ENCODE measurements at regions not wholly inside any gene's neighbourhood (a gene's known extent, or its start where the extent isn't known, plus 50 kb on each side); places are given as distances from the start of the nearest gene placed in this dataset.

GRCh38 chr18:44098551-44099098 lies 582.1 kb upstream of the SETBP1 start:
- peak overlapping the region; percentile 20 for H3K27ac ChIP-seq
- peak; percentile 73 for TF ChIP-seq CTCF (conservative IDR thresholded peaks at IDR 0.05)
- no peak for TF ChIP-seq ZFX (IDR thresholded peaks at IDR 0.05)

- H3K27ac ChIP-seq = no peak overlapping the region
- TF ChIP-seq CTCF (conservative IDR thresholded peaks at IDR 0.05) (no peak), ZFX (IDR thresholded peaks at IDR 0.05) (no peak)
Measured at GRCh38 chr18:44107187-44107586, 573.5 kb upstream of the SETBP1 start.

GRCh38 chr18:44111337-44111736 lies 569.4 kb upstream of the SETBP1 start:
- no peak for TF ChIP-seq CTCF (conservative IDR thresholded peaks at IDR 0.05)
- no peak for TF ChIP-seq ZFX (IDR thresholded peaks at IDR 0.05)
- no peak overlapping the region for H3K27ac ChIP-seq

DNA sequence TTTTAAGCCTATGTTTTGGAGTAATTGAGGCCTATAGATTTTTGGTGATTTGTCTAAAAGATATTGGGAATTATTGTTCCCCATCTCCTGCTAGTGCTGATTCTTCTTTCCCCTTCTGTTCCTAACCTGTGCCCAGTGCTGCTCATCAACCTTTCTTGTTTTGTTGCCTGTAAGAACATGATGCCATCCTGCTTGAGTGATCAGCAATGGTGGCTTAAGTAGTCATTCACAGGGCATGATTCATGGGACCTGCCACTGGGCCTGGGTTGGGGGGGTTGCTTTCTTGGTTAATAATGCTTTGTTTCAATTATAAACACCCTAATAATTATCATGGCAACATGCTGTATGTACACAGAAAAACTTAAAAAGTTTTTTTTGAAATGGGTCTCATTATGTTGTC lies 562.9 kb upstream of the SETBP1 start:
- TF ChIP-seq CTCF (conservative IDR thresholded peaks at IDR 0.05) = no peak
- TF ChIP-seq ZFX (IDR thresholded peaks at IDR 0.05) = no peak
- H3K27ac ChIP-seq = no peak overlapping the region

DNA sequence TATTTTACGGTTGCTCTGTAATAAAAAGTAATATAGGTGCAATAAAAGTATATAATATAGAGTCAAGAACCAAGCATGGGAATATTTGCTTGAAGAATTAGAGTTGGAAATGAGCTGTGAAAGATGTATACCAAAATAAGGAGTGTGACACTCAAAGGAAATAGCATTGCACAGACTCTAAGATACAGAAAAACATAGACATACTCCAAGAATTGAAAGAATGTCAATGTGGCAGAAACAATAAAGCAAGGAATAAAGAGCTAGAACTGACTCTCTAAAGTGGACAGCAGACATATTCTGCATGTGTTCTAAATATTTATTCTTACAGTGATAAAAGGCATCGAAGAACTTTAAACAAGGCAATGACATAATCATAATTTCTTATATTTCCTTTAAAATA lies 561.1 kb upstream of the SETBP1 start:
- no peak for TF ChIP-seq ZFX (IDR thresholded peaks at IDR 0.05)
- no peak for TF ChIP-seq CTCF (conservative IDR thresholded peaks at IDR 0.05)
- H3K27ac ChIP-seq = no peak overlapping the region

GRCh38 chr18:44123743-44124142 lies 556.9 kb upstream of the SETBP1 start:
- H3K27ac ChIP-seq = no peak overlapping the region
- TF ChIP-seq ZFX (IDR thresholded peaks at IDR 0.05) (no peak), CTCF (conservative IDR thresholded peaks at IDR 0.05) (no peak)

DNA sequence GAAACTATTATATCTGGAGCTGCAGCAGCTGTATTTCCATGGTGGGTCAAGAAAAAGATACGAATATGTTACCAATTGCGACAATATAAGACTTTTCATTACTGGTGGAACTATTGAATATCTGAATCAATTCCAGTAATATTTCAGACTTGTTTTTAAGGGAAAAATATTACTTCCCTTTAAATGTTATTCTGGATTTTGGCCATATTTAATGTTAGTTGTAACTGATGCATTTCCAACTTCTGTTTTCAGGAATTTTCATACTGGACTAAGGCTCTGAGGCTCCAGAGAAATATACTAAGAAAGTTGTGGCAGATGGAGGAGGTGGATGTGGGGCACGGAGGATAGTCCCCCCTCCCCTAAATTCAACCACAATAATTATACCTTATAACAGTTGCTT lies 555.2 kb upstream of the SETBP1 start:
- no peak overlapping the region for H3K27ac ChIP-seq
- TF ChIP-seq CTCF (conservative IDR thresholded peaks at IDR 0.05) = no peak
- TF ChIP-seq ZFX (IDR thresholded peaks at IDR 0.05) = no peak
